ENCODE measurements at regions not wholly inside any gene's neighbourhood (a gene's known extent, or its start where the extent isn't known, plus 50 kb on each side); places are given as distances from the start of the nearest gene placed in this dataset.

- TF ChIP-seq POLR2A (IDR thresholded peaks at IDR 0.05) (no peak), CTCF (IDR thresholded peaks at IDR 0.05) (no peak)
Observed at GRCh38 chr20:22438346-22438745, 146.0 kb downstream of the FOXA2 start.

Data from testis (tissue), 2 donors.